HEK293T (cell line): ENCODE measurements at regions not wholly inside any gene's neighbourhood (a gene's known extent, or its start where the extent isn't known, plus 50 kb on each side); places are given as distances from the start of the nearest gene placed in this dataset.

Experiments
- ARNT ChIP-seq: fragments of 450-650 bp; IDR thresholded peaks from 2 replicates; pipeline ENCODE4 v1.6.1; 2017; ENCODE audit warnings: mild to moderate bottlenecking
- BHLHE40 ChIP-seq: fragments of 450-650 bp; IDR thresholded peaks from 2 replicates; pipeline ENCODE4 v1.6.1; 2016; ENCODE audit warnings: mild to moderate bottlenecking, moderate library complexity, borderline replicate concordance
- CTBP1 ChIP-seq: fragments of 450-650 bp; IDR thresholded peaks from 2 replicates; pipeline ENCODE4 v1.6.1; 2016; ENCODE audit warnings: borderline replicate concordance
- ELF4 ChIP-seq: fragments of 450-650 bp; IDR thresholded peaks from 2 replicates; pipeline ENCODE4 v1.6.1; 2017; ENCODE audit warnings: antibody characterized with exemption
- FOXK2 ChIP-seq: fragments of 450-650 bp; IDR thresholded peaks from 2 replicates; pipeline ENCODE4 v1.6.1; 2016; ENCODE audit warnings: mild to moderate bottlenecking
- FOXM1 ChIP-seq: fragments of 450-650 bp; IDR thresholded peaks from 2 replicates; pipeline ENCODE4 v1.6.1; 2017; ENCODE audit warnings: mild to moderate bottlenecking, borderline replicate concordance
- HDGF ChIP-seq: fragments of 450-650 bp; IDR thresholded peaks from 2 replicates; pipeline ENCODE4 v1.6.1; 2017; ENCODE audit warnings: antibody characterized with exemption, borderline replicate concordance
- LEF1 ChIP-seq: fragments of 450-650 bp; IDR thresholded peaks from 2 replicates; pipeline ENCODE4 v1.6.1; 2017; ENCODE audit warnings: mild to moderate bottlenecking, borderline replicate concordance
- NFRKB ChIP-seq: fragments of 450-650 bp; IDR thresholded peaks from 2 replicates; pipeline ENCODE4 v1.6.1; 2016; ENCODE audit warnings: mild to moderate bottlenecking, moderate library complexity
- PKNOX1 ChIP-seq: fragments of 450-650 bp; IDR thresholded peaks from 2 replicates; pipeline ENCODE4 v1.6.1; 2016
- SP1 ChIP-seq: fragments of 450-650 bp; IDR thresholded peaks from 2 replicates; pipeline ENCODE4 v1.6.1; 2017
- SUZ12 ChIP-seq: fragments of 450-650 bp; IDR thresholded peaks from 2 replicates; pipeline ENCODE4 v1.6.1; 2016; ENCODE audit warnings: mild to moderate bottlenecking
- TARDBP ChIP-seq: fragments of 450-650 bp; IDR thresholded peaks from 2 replicates; pipeline ENCODE4 v1.6.1; 2016
- ZNF384 ChIP-seq: fragments of 450-650 bp; IDR thresholded peaks from 2 replicates; pipeline ENCODE4 v1.6.1; 2016

DNA sequence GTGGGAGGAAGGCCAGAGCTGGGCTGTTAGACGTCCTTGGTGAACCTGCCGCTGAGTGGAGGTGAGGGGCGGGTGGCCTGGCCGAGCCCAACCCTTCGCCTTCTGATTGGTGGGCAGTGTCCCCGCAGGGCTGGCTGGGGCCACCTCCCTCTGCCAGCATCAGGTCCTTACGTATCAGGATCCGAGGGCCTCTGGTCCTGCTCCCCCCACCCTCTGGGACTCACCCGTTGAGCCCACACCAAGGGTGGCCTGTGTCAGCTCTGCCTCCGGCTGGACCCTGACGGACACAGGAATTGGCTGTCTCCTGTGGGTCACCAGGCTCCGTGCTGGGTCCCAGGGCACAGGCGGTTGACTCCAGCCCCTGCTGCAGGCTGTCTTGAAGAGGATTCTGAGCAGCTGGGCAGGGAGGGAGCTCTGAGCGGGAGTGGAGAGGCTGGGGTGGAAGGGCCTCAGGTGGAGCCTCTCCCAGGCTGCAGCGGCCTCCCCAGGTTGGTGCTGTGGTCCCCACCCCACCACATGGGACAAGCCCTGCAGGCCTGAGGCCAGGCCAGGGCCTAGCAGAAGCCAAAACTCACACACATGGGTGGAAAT is 58.4 kb upstream of the NKX1-1 start:
- TF ChIP-seq PKNOX1 (no peak), FOXM1 (no peak), BHLHE40 (no peak), LEF1 (no peak), ZNF384 (no peak), SUZ12 (no peak), CTBP1 (no peak), HDGF (no peak), ELF4 (no peak), NFRKB (no peak), FOXK2 (no peak), SP1 (no peak), TARDBP (no peak), ARNT (no peak)
